BJ (cell line): ENCODE measurements at regions not wholly inside any gene's neighbourhood (a gene's known extent, or its start where the extent isn't known, plus 50 kb on each side); places are given as distances from the start of the nearest gene placed in this dataset.

Experiments used
- CTCF ChIA-PET: fragments of 350-600 bp; formaldehyde crosslinking; extraction: SDS; loops from one replicate; lab custom pipeline; 2021; ENCODE audit warnings: antibody characterized with exemption, inconsistent platforms; lab: Yijun Ruan, JAX
- POLR2A ChIA-PET: fragments of 300-600 bp; sonication (Branson Sonifier 250); formaldehyde crosslinking; extraction: SDS; loops from one replicate; lab custom pipeline; 2021; ENCODE audit warnings: antibody characterized with exemption; lab: Charles Lee
- DNase-seq: peaks from one replicate; pipeline ENCODE4 v3.0.0-alpha.2; 2011; ENCODE audit warnings: low read depth
- H3K27me3 ChIP-seq: 2 replicates; pipeline ENCODE4 v1.6.0; 2011; ENCODE audit warnings: low read length; ENCODE audit not compliant: control insufficient read depth, insufficient read depth
- H3K36me3 ChIP-seq: 2 replicates; pipeline ENCODE4 v1.5.1; 2011; ENCODE audit warnings: low read length; ENCODE audit not compliant: control insufficient read depth, insufficient read depth
- H3K4me3 ChIP-seq: 2 replicates; pipeline ENCODE4 v1.5.1; 2011; ENCODE audit warnings: low read depth, mild to moderate bottlenecking, control low read depth, low read length
- CTCF ChIP-seq: IDR thresholded peaks from 2 replicates; pipeline ENCODE4 v1.5.1; 2011; ENCODE audit warnings: low read depth, mild to moderate bottlenecking, control low read depth, inconsistent platforms, low read length, moderate library complexity; ENCODE audit not compliant: insufficient read depth

- no peak for TF ChIP-seq CTCF
- CTCF ChIA-PET: no interaction called here
- DNase-seq: no peak
These were observed 1065.0 kb downstream of the LRFN5 start for GRCh38 chr14:42671636-42672035.

GRCh38 chr14:42665083-42665482 lies 1058.4 kb downstream of the LRFN5 start:
- no peak for DNase-seq
- POLR2A ChIA-PET: no interaction called here
- Histone ChIP-seq H3K27me3 (no peaks in the 10 kb centered on the region), H3K36me3 (no peaks in the 10 kb centered on the region), H3K4me3 (no peak overlapping the region)
- TF ChIP-seq CTCF: no peak
- CTCF ChIA-PET: no interaction called here

More at GRCh38 chr14:42671636-42672035, 1065.0 kb downstream of the LRFN5 start:
- Histone ChIP-seq H3K4me3 (no peak overlapping the region), H3K36me3 (no peaks in the 10 kb centered on the region), H3K27me3 (no peaks in the 10 kb centered on the region)
- POLR2A ChIA-PET: no interaction called here

GRCh38 chr14:42664190-42664589 lies 1057.5 kb downstream of the LRFN5 start:
- no peak for TF ChIP-seq CTCF
- H3K36me3 ChIP-seq: no peaks in the 10 kb centered on the region
- ChIA-PET CTCF (no interaction called here), POLR2A (no interaction called here)
- no peak for DNase-seq
- H3K4me3 ChIP-seq: no peak overlapping the region
- H3K27me3 ChIP-seq: no peaks in the 10 kb centered on the region

GRCh38 chr14:42654707-42655106 lies 1048.0 kb downstream of the LRFN5 start:
- Histone ChIP-seq H3K4me3 (no peak overlapping the region), H3K27me3 (no peaks in the 10 kb centered on the region), H3K36me3 (no peaks in the 10 kb centered on the region)
- no peak for DNase-seq
- ChIA-PET CTCF (no interaction called here), POLR2A (no interaction called here)
- TF ChIP-seq CTCF: no peak

- Histone ChIP-seq H3K27me3 (no peaks in the 10 kb centered on the region), H3K4me3 (no peak overlapping the region), H3K36me3 (no peaks in the 10 kb centered on the region)
- POLR2A ChIA-PET: no interaction called here
- no peak for DNase-seq
- CTCF ChIA-PET: no interaction called here
- no peak for TF ChIP-seq CTCF
These were observed 1036.1 kb downstream of the LRFN5 start for GRCh38 chr14:42642787-42643186.
